ENCODE measurements at regions not wholly inside any gene's neighbourhood (a gene's known extent, or its start where the extent isn't known, plus 50 kb on each side); places are given as distances from the start of the nearest gene placed in this dataset.

- TF ChIP-seq POLR2A (IDR thresholded peaks at IDR 0.05) = no peak
- TF ChIP-seq, protein P1, sequence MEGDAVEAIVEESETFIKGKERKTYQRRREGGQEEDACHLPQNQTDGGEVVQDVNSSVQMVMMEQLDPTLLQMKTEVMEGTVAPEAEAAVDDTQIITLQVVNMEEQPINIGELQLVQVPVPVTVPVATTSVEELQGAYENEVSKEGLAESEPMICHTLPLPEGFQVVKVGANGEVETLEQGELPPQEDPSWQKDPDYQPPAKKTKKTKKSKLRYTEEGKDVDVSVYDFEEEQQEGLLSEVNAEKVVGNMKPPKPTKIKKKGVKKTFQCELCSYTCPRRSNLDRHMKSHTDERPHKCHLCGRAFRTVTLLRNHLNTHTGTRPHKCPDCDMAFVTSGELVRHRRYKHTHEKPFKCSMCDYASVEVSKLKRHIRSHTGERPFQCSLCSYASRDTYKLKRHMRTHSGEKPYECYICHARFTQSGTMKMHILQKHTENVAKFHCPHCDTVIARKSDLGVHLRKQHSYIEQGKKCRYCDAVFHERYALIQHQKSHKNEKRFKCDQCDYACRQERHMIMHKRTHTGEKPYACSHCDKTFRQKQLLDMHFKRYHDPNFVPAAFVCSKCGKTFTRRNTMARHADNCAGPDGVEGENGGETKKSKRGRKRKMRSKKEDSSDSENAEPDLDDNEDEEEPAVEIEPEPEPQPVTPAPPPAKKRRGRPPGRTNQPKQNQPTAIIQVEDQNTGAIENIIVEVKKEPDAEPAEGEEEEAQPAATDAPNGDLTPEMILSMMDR (IDR thresholded peaks at IDR 0.05) = no peak
These were observed 615.1 kb downstream of the TMEM121 start for GRCh38 chr14:106141242-106142220.
